H9 (cell line): ENCODE measurements at regions not wholly inside any gene's neighbourhood (a gene's known extent, or its start where the extent isn't known, plus 50 kb on each side); places are given as distances from the start of the nearest gene placed in this dataset.

ENCODE experiments used
- DNase-seq: peaks from one replicate; pipeline ENCODE4 v3.0.0-alpha.2; 2017
- H2AFZ ChIP-seq: one replicate; pipeline ENCODE4 v1.6.1; 2013; ENCODE audit warnings: mild to moderate bottlenecking, low read length, control low read depth, moderate library complexity
- H2AK5ac ChIP-seq: 2 replicates; pipeline ENCODE4 v1.6.1; 2013; ENCODE audit warnings: low read length, control low read depth, mixed read lengths; ENCODE audit not compliant: insufficient read length
- H2BK120ac ChIP-seq: one replicate; pipeline ENCODE4 v1.6.1; 2013; ENCODE audit warnings: low read depth, mild to moderate bottlenecking, low read length, control low read depth, inconsistent platforms; ENCODE audit not compliant: poor library complexity, severe bottlenecking
- H2BK12ac ChIP-seq: 2 replicates; pipeline ENCODE4 v1.6.1; 2013; ENCODE audit warnings: low read length, control low read depth, mixed read lengths, low read depth; ENCODE audit not compliant: insufficient read length
- H2BK15ac ChIP-seq: 2 replicates; pipeline ENCODE4 v1.6.1; 2013; ENCODE audit warnings: low read depth, low read length, control low read depth
- H2BK20ac ChIP-seq: one replicate; pipeline ENCODE4 v1.6.1; 2013; ENCODE audit warnings: low read depth, mild to moderate bottlenecking, low read length, control low read depth, inconsistent platforms; ENCODE audit not compliant: poor library complexity, severe bottlenecking
- H2BK5ac ChIP-seq: 2 replicates; pipeline ENCODE4 v1.6.1; 2013; ENCODE audit warnings: low read length, control low read depth, mixed read lengths; ENCODE audit not compliant: insufficient read length
- H3K14ac ChIP-seq: 2 replicates; pipeline ENCODE4 v1.6.1; 2013; ENCODE audit warnings: low read length, control low read depth; ENCODE audit not compliant: insufficient read depth
- H3K18ac ChIP-seq: 2 replicates; pipeline ENCODE4 v1.6.1; 2013; ENCODE audit warnings: low read depth, mild to moderate bottlenecking, mixed read lengths, low read length, control low read depth; ENCODE audit not compliant: insufficient read length
- H3K23ac ChIP-seq: 2 replicates; pipeline ENCODE4 v1.6.1; 2013; ENCODE audit warnings: low read length, control low read depth, mixed read lengths, low read depth; ENCODE audit not compliant: insufficient read length
- H3K23me2 ChIP-seq: 2 replicates; pipeline ENCODE4 v1.6.1; 2013; ENCODE audit warnings: low read depth, mild to moderate bottlenecking, mixed read lengths, low read length, control low read depth; ENCODE audit not compliant: insufficient read length, poor library complexity, severe bottlenecking
- H3K27ac ChIP-seq: 2 replicates; pipeline ENCODE4 v1.5.1; 2013; ENCODE audit warnings: low read length, control low read depth, mixed read lengths, low read depth; ENCODE audit not compliant: insufficient read length
- H3K27me3 ChIP-seq: 2 replicates; pipeline ENCODE4 v1.6.1; 2013; ENCODE audit warnings: low read length, control low read depth, inconsistent platforms; ENCODE audit not compliant: insufficient read depth
- H3K4ac ChIP-seq: 2 replicates; pipeline ENCODE4 v1.6.1; 2013; ENCODE audit warnings: low read depth, mild to moderate bottlenecking, control low read depth, inconsistent platforms, low read length, moderate library complexity
- H3K4me1 ChIP-seq: 2 replicates; pipeline ENCODE4 v1.6.1; 2013; ENCODE audit warnings: low read length, control low read depth, inconsistent platforms; ENCODE audit not compliant: insufficient read depth
- H3K4me2 ChIP-seq: 2 replicates; pipeline ENCODE4 v1.6.1; 2013; ENCODE audit warnings: low read length, control low read depth, mixed read lengths; ENCODE audit not compliant: insufficient read length, insufficient read depth
- H3K56ac ChIP-seq: 2 replicates; pipeline ENCODE4 v1.6.1; 2013; ENCODE audit warnings: low read depth, mild to moderate bottlenecking, mixed read lengths, low read length, control low read depth; ENCODE audit not compliant: insufficient read length
- H3K79me1 ChIP-seq: 2 replicates; pipeline ENCODE4 v1.6.1; 2013; ENCODE audit warnings: low read depth, mild to moderate bottlenecking, moderate library complexity, low read length, control low read depth, inconsistent platforms; ENCODE audit not compliant: insufficient read depth, poor library complexity, severe bottlenecking
- H3K79me2 ChIP-seq: 2 replicates; pipeline ENCODE4 v1.6.1; 2013; ENCODE audit warnings: low read length, control low read depth, inconsistent platforms; ENCODE audit not compliant: insufficient read depth
- H3K9ac ChIP-seq: 2 replicates; pipeline ENCODE4 v1.6.1; 2013; ENCODE audit warnings: low read length, control low read depth, mixed read lengths; ENCODE audit not compliant: insufficient read length; ENCODE audit errors: extremely low read depth
- H3K9me3 ChIP-seq: one replicate; pipeline ENCODE4 v1.6.1; 2013; ENCODE audit warnings: low read depth, low read length, inconsistent platforms; ENCODE audit not compliant: control insufficient read depth
- H3T11ph ChIP-seq: one replicate; pipeline ENCODE4 v1.6.1; 2013; ENCODE audit warnings: mild to moderate bottlenecking, low read length, control low read depth, inconsistent platforms
- H4K20me1 ChIP-seq: one replicate; pipeline ENCODE4 v1.6.1; 2013; ENCODE audit not compliant: control insufficient read depth, insufficient read length, insufficient read depth
- H4K5ac ChIP-seq: 2 replicates; pipeline ENCODE4 v1.6.1; 2013; ENCODE audit warnings: low read depth, mild to moderate bottlenecking, mixed read lengths, low read length, control low read depth; ENCODE audit not compliant: insufficient read length
- H4K8ac ChIP-seq: replicated peaks from 2 replicates; pipeline ENCODE4 v1.6.1; 2013; ENCODE audit warnings: low read length, control low read depth, mixed read lengths, low read depth; ENCODE audit not compliant: insufficient read length
- H4K91ac ChIP-seq: 2 replicates; pipeline ENCODE4 v1.6.1; 2013; ENCODE audit warnings: low read depth, mild to moderate bottlenecking, moderate library complexity, mixed read lengths, low read length, control low read depth; ENCODE audit not compliant: insufficient read length
- H3K27ac Mint-ChIP-seq, 3 experiments: 2 replicates in 2 of 3; 3 replicates in 1 of 3; pipeline ENCODE4 v1.8.0; 2020 to 2021; ENCODE audit warnings: mixed read lengths in 3 of 3, mild to moderate bottlenecking in 1 of 3, moderate library complexity in 1 of 3
- H3K27me3 Mint-ChIP-seq: 2 replicates; pipeline ENCODE4 v1.8.0; 2021; ENCODE audit warnings: low read depth, mild to moderate bottlenecking, moderate library complexity, mixed read lengths
- H3K36me3 Mint-ChIP-seq, 3 experiments: 2 replicates in 2 of 3; 3 replicates in 1 of 3; pipeline ENCODE4 v1.8.0; 2020 to 2021; ENCODE audit warnings: low read depth in 3 of 3, mixed read lengths in 3 of 3; ENCODE audit not compliant: insufficient read depth in 1 of 3
- H3K4me1 Mint-ChIP-seq, 2 experiments: 2 replicates each; pipeline ENCODE4 v1.8.0; 2020; ENCODE audit warnings: mixed read lengths in 2 of 2
- H3K4me3 Mint-ChIP-seq, 2 experiments: 2 replicates in 1 of 2; 3 replicates in 1 of 2; pipeline ENCODE4 v1.8.0; 2020 to 2021; ENCODE audit warnings: mild to moderate bottlenecking in 2 of 2, mixed read lengths in 2 of 2, moderate library complexity in 1 of 2
- H3K9me3 Mint-ChIP-seq, 2 experiments: 2 replicates in 1 of 2; 3 replicates in 1 of 2; pipeline ENCODE4 v1.8.0; 2020; ENCODE audit warnings: mild to moderate bottlenecking in 2 of 2, mixed read lengths in 2 of 2, moderate library complexity in 1 of 2
- CTCF ChIP-seq: fragments of 200-600 bp; sonication (generic); conservative IDR thresholded peaks from 3 replicates; pipeline ENCODE4 v1.8.0; 2021; ENCODE audit warnings: antibody characterized with exemption, mild to moderate bottlenecking
- WGBS: extraction: QIAGEN DNeasy Blood & Tissue Kit; methylation state at CpG from one replicate; pipeline ENCODE4 v1.1.7; 2013; ENCODE audit warnings: missing lambda C conversion rate, low lambda C conversion rate, mixed read lengths; ENCODE audit not compliant: insufficient read length; ENCODE audit errors: extremely low coverage; 5-methylcytosine and 5-hydroxymethylcytosine counted together

GRCh38 chr2:65737452-65738011 lies 305.1 kb upstream of the SPRED2 start:
- H2AFZ ChIP-seq, result no peak overlapping the region
- H3K4me1 Mint-ChIP-seq, result no peaks in the 10 kb centered on the region
- WGBS, result no CpG with 5 or more reads among the region's 4 CpGs

More at GRCh38 chr2:65737452-65738011, 305.1 kb upstream of the SPRED2 start:
- no peaks in the 10 kb centered on the region for H3K9me3 ChIP-seq
- H3K23ac ChIP-seq, result no peak overlapping the region
- H3K27me3 ChIP-seq, result no peaks in the 10 kb centered on the region
- no peak overlapping the region for H3K56ac ChIP-seq
- H2BK120ac ChIP-seq, result no peak overlapping the region
- H3K79me2 ChIP-seq, result no peaks in the 10 kb centered on the region
- H3K36me3 Mint-ChIP-seq, result no peaks in the 10 kb centered on the region
- H3K4me2 ChIP-seq, result no peak overlapping the region
- H3K4me1 ChIP-seq, result no peaks in the 10 kb centered on the region
- H2BK5ac ChIP-seq, result no peak overlapping the region
- peaks cover 0 to 2% of the 10 kb centered on the region in 2 experiments; a peak in 1 of 5 replicates for H3K9me3 Mint-ChIP-seq
- TF ChIP-seq CTCF, result no peak
- no peak overlapping the region for H4K8ac ChIP-seq
- no peak overlapping the region for H3K18ac ChIP-seq
- no peak overlapping the region for H2BK15ac ChIP-seq
- H4K20me1 ChIP-seq, result no peaks in the 10 kb centered on the region
- H3T11ph ChIP-seq, result no peak overlapping the region
- no peaks in the 10 kb centered on the region for H3K79me1 ChIP-seq
- no peak for DNase-seq
- no peak overlapping the region for H4K5ac ChIP-seq
- H3K27ac ChIP-seq, result no peak overlapping the region
- no peak overlapping the region for H4K91ac ChIP-seq
- H3K9ac ChIP-seq, result no peak overlapping the region
- no peak overlapping the region for H3K14ac ChIP-seq
- no peak overlapping the region for H2AK5ac ChIP-seq
- H3K4me3 Mint-ChIP-seq, result no peak overlapping the region
- H3K27me3 Mint-ChIP-seq, result no peaks in the 10 kb centered on the region; the same call in 1 of the 2 replicates
- no peaks in the 10 kb centered on the region for H3K23me2 ChIP-seq
- H2BK12ac ChIP-seq, result no peak overlapping the region
- H3K4ac ChIP-seq, result no peak overlapping the region
- H3K27ac Mint-ChIP-seq, result no peak overlapping the region
- H2BK20ac ChIP-seq, result no peak overlapping the region
